ENCODE measurements at regions not wholly inside any gene's neighbourhood (a gene's known extent, or its start where the extent isn't known, plus 50 kb on each side); places are given as distances from the start of the nearest gene placed in this dataset.

DNA sequence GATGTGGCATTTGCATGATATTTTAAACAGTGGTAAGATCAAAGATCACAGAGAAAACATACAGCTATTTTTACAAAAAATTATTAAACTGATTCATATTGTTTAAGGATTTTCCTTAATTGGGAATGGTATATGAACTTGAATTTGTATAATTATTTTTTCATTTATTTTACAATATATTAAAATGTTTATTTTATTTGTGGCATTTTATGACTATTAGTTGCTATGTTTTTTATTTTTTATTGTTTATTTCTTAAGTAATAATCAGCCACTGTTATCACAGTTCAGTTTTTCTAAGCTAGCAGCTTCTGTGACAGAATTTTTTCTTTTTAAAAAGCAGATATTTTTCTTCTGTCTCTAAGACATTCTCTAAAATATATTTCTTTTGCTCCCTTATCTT is 387.0 kb upstream of the KHDRBS2 start:
- TF ChIP-seq, protein P1, sequence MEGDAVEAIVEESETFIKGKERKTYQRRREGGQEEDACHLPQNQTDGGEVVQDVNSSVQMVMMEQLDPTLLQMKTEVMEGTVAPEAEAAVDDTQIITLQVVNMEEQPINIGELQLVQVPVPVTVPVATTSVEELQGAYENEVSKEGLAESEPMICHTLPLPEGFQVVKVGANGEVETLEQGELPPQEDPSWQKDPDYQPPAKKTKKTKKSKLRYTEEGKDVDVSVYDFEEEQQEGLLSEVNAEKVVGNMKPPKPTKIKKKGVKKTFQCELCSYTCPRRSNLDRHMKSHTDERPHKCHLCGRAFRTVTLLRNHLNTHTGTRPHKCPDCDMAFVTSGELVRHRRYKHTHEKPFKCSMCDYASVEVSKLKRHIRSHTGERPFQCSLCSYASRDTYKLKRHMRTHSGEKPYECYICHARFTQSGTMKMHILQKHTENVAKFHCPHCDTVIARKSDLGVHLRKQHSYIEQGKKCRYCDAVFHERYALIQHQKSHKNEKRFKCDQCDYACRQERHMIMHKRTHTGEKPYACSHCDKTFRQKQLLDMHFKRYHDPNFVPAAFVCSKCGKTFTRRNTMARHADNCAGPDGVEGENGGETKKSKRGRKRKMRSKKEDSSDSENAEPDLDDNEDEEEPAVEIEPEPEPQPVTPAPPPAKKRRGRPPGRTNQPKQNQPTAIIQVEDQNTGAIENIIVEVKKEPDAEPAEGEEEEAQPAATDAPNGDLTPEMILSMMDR (IDR thresholded peaks at IDR 0.05), result no peak
- TF ChIP-seq EP300 (IDR thresholded peaks at IDR 0.05), result no peak
